ENCODE measurements at regions not wholly inside any gene's neighbourhood (a gene's known extent, or its start where the extent isn't known, plus 50 kb on each side); places are given as distances from the start of the nearest gene placed in this dataset.

GRCh38 chr1:87568005-87568404 is 239.3 kb downstream of the LMO4 start:
- no peak for DNase-seq (ENCODE audit: low read depth)
- H3K4me3 ChIP-seq (ENCODE audit: low read length) = no peak overlapping the region
- no peaks in the 10 kb centered on the region for H3K36me3 ChIP-seq (ENCODE audit: control insufficient read depth, insufficient read depth, low read length, severe bottlenecking)
- H3K9me3 ChIP-seq (ENCODE audit: control insufficient read depth, low read length) = no peaks in the 10 kb centered on the region
- no peak overlapping the region for H3K9ac ChIP-seq (ENCODE audit: low read length)
- no peaks in the 10 kb centered on the region for H3K27me3 ChIP-seq (replicated peaks; ENCODE audit: control insufficient read depth, insufficient read depth, low read length)
- no peaks in the 10 kb centered on the region for H3K4me1 ChIP-seq (ENCODE audit: control insufficient read depth, insufficient read depth, low read length)

- Histone ChIP-seq H3K27me3 (replicated peaks; ENCODE audit: control insufficient read depth, insufficient read depth, low read length) (no peaks in the 10 kb centered on the region), H3K9me3 (ENCODE audit: control insufficient read depth, low read length) (no peaks in the 10 kb centered on the region), H3K9ac (ENCODE audit: low read length) (no peak overlapping the region), H3K4me1 (ENCODE audit: control insufficient read depth, insufficient read depth, low read length) (no peaks in the 10 kb centered on the region), H3K4me3 (ENCODE audit: low read length) (no peak overlapping the region), H3K36me3 (ENCODE audit: control insufficient read depth, insufficient read depth, low read length, severe bottlenecking) (no peaks in the 10 kb centered on the region)
- no peak for DNase-seq (ENCODE audit: low read depth)
Measured at GRCh38 chr1:87568911-87569310, 240.2 kb downstream of the LMO4 start.

- no peak overlapping the region for H3K4me3 ChIP-seq (ENCODE audit: low read length)
- DNase-seq (ENCODE audit: low read depth) = no peak
- H3K4me1 ChIP-seq (ENCODE audit: control insufficient read depth, insufficient read depth, low read length) = no peaks in the 10 kb centered on the region
- no peak overlapping the region for H3K9ac ChIP-seq (ENCODE audit: low read length)
- no peaks in the 10 kb centered on the region for H3K36me3 ChIP-seq (ENCODE audit: control insufficient read depth, insufficient read depth, low read length, severe bottlenecking)
- H3K27me3 ChIP-seq (replicated peaks; ENCODE audit: control insufficient read depth, insufficient read depth, low read length) = no peaks in the 10 kb centered on the region
- no peaks in the 10 kb centered on the region for H3K9me3 ChIP-seq (ENCODE audit: control insufficient read depth, low read length)
Measured at GRCh38 chr1:87572008-87572407, 243.3 kb downstream of the LMO4 start.

- Histone ChIP-seq H3K4me1 (ENCODE audit: control insufficient read depth, insufficient read depth, low read length) (no peaks in the 10 kb centered on the region), H3K4me3 (ENCODE audit: low read length) (no peak overlapping the region), H3K9ac (ENCODE audit: low read length) (no peak overlapping the region), H3K9me3 (ENCODE audit: control insufficient read depth, low read length) (no peaks in the 10 kb centered on the region), H3K27me3 (replicated peaks; ENCODE audit: control insufficient read depth, insufficient read depth, low read length) (no peaks in the 10 kb centered on the region), H3K36me3 (ENCODE audit: control insufficient read depth, insufficient read depth, low read length, severe bottlenecking) (no peaks in the 10 kb centered on the region)
- DNase-seq (ENCODE audit: low read depth) = no peak
Measured at GRCh38 chr1:87572891-87573290, 244.2 kb downstream of the LMO4 start.

GRCh38 chr1:87575528-87575927 is 246.8 kb downstream of the LMO4 start:
- Histone ChIP-seq H3K4me1 (ENCODE audit: control insufficient read depth, insufficient read depth, low read length) (no peaks in the 10 kb centered on the region), H3K4me3 (ENCODE audit: low read length) (no peak overlapping the region), H3K9me3 (ENCODE audit: control insufficient read depth, low read length) (no peaks in the 10 kb centered on the region), H3K36me3 (ENCODE audit: control insufficient read depth, insufficient read depth, low read length, severe bottlenecking) (no peaks in the 10 kb centered on the region), H3K9ac (ENCODE audit: low read length) (no peak overlapping the region), H3K27me3 (replicated peaks; ENCODE audit: control insufficient read depth, insufficient read depth, low read length) (no peaks in the 10 kb centered on the region)
- no peak for DNase-seq (ENCODE audit: low read depth)

GRCh38 chr1:87578464-87578863 is 249.8 kb downstream of the LMO4 start:
- Histone ChIP-seq H3K27me3 (replicated peaks; ENCODE audit: control insufficient read depth, insufficient read depth, low read length) (no peaks in the 10 kb centered on the region), H3K36me3 (ENCODE audit: control insufficient read depth, insufficient read depth, low read length, severe bottlenecking) (no peaks in the 10 kb centered on the region), H3K4me1 (ENCODE audit: control insufficient read depth, insufficient read depth, low read length) (no peaks in the 10 kb centered on the region), H3K9me3 (ENCODE audit: control insufficient read depth, low read length) (no peaks in the 10 kb centered on the region), H3K9ac (ENCODE audit: low read length) (no peak overlapping the region), H3K4me3 (ENCODE audit: low read length) (no peak overlapping the region)
- no peak for DNase-seq (ENCODE audit: low read depth)

GRCh38 chr1:87583459-87583858 is 254.8 kb downstream of the LMO4 start:
- H3K36me3 ChIP-seq (ENCODE audit: control insufficient read depth, insufficient read depth, low read length, severe bottlenecking) = no peaks in the 10 kb centered on the region
- no peaks in the 10 kb centered on the region for H3K9me3 ChIP-seq (ENCODE audit: control insufficient read depth, low read length)
- DNase-seq (ENCODE audit: low read depth) = no peak
- no peak overlapping the region for H3K9ac ChIP-seq (ENCODE audit: low read length)
- H3K4me3 ChIP-seq (ENCODE audit: low read length) = no peak overlapping the region
- H3K27me3 ChIP-seq (replicated peaks; ENCODE audit: control insufficient read depth, insufficient read depth, low read length) = no peaks in the 10 kb centered on the region
- no peaks in the 10 kb centered on the region for H3K4me1 ChIP-seq (ENCODE audit: control insufficient read depth, insufficient read depth, low read length)

- Histone ChIP-seq H3K4me1 (ENCODE audit: control insufficient read depth, insufficient read depth, low read length) (no peaks in the 10 kb centered on the region), H3K36me3 (ENCODE audit: control insufficient read depth, insufficient read depth, low read length, severe bottlenecking) (no peaks in the 10 kb centered on the region), H3K4me3 (ENCODE audit: low read length) (no peak overlapping the region), H3K9me3 (ENCODE audit: control insufficient read depth, low read length) (no peaks in the 10 kb centered on the region), H3K9ac (ENCODE audit: low read length) (no peak overlapping the region), H3K27me3 (replicated peaks; ENCODE audit: control insufficient read depth, insufficient read depth, low read length) (no peaks in the 10 kb centered on the region)
- no peak for DNase-seq (ENCODE audit: low read depth)
Measured at GRCh38 chr1:87584586-87584985, 255.9 kb downstream of the LMO4 start.

GRCh38 chr1:87586501-87586900 is 257.8 kb downstream of the LMO4 start:
- Histone ChIP-seq H3K36me3 (ENCODE audit: control insufficient read depth, insufficient read depth, low read length, severe bottlenecking) (no peaks in the 10 kb centered on the region), H3K9ac (ENCODE audit: low read length) (no peak overlapping the region), H3K4me3 (ENCODE audit: low read length) (no peak overlapping the region), H3K9me3 (ENCODE audit: control insufficient read depth, low read length) (no peaks in the 10 kb centered on the region), H3K4me1 (ENCODE audit: control insufficient read depth, insufficient read depth, low read length) (no peaks in the 10 kb centered on the region), H3K27me3 (replicated peaks; ENCODE audit: control insufficient read depth, insufficient read depth, low read length) (no peaks in the 10 kb centered on the region)
- no peak for DNase-seq (ENCODE audit: low read depth)

GRCh38 chr1:87588495-87588894 is 259.8 kb downstream of the LMO4 start:
- DNase-seq (ENCODE audit: low read depth) = no peak
- H3K4me1 ChIP-seq (ENCODE audit: control insufficient read depth, insufficient read depth, low read length) = no peaks in the 10 kb centered on the region

GRCh38 chr1:87591492-87591891 is 262.8 kb downstream of the LMO4 start:
- H3K9me3 ChIP-seq (ENCODE audit: control insufficient read depth, low read length) = no peaks in the 10 kb centered on the region
- no peaks in the 10 kb centered on the region for H3K36me3 ChIP-seq (ENCODE audit: control insufficient read depth, insufficient read depth, low read length, severe bottlenecking)
- peaks cover 9% of the 10 kb centered on the region for H3K4me1 ChIP-seq (ENCODE audit: control insufficient read depth, insufficient read depth, low read length)
- DNase-seq (ENCODE audit: low read depth) = no peak
- no peak overlapping the region for H3K9ac ChIP-seq (ENCODE audit: low read length)
- no peak overlapping the region for H3K4me3 ChIP-seq (ENCODE audit: low read length)
- no peaks in the 10 kb centered on the region for H3K27me3 ChIP-seq (replicated peaks; ENCODE audit: control insufficient read depth, insufficient read depth, low read length)

More at GRCh38 chr1:87588495-87588894, 259.8 kb downstream of the LMO4 start:
- H3K9ac ChIP-seq (ENCODE audit: low read length) = no peak overlapping the region
- H3K27me3 ChIP-seq (replicated peaks; ENCODE audit: control insufficient read depth, insufficient read depth, low read length) = no peaks in the 10 kb centered on the region
- H3K36me3 ChIP-seq (ENCODE audit: control insufficient read depth, insufficient read depth, low read length, severe bottlenecking) = no peaks in the 10 kb centered on the region
- no peaks in the 10 kb centered on the region for H3K9me3 ChIP-seq (ENCODE audit: control insufficient read depth, low read length)
- no peak overlapping the region for H3K4me3 ChIP-seq (ENCODE audit: low read length)

GRCh38 chr1:87592156-87592555 is 263.5 kb downstream of the LMO4 start:
- DNase-seq (ENCODE audit: low read depth) = no peak
- H3K27me3 ChIP-seq (replicated peaks; ENCODE audit: control insufficient read depth, insufficient read depth, low read length) = no peaks in the 10 kb centered on the region
- H3K4me3 ChIP-seq (ENCODE audit: low read length) = no peak overlapping the region
- peaks cover 9% of the 10 kb centered on the region for H3K4me1 ChIP-seq (ENCODE audit: control insufficient read depth, insufficient read depth, low read length)
- H3K36me3 ChIP-seq (ENCODE audit: control insufficient read depth, insufficient read depth, low read length, severe bottlenecking) = no peaks in the 10 kb centered on the region
- no peaks in the 10 kb centered on the region for H3K9me3 ChIP-seq (ENCODE audit: control insufficient read depth, low read length)
- no peak overlapping the region for H3K9ac ChIP-seq (ENCODE audit: low read length)
